ACHN (cell line): ENCODE measurements at regions not wholly inside any gene's neighbourhood (a gene's known extent, or its start where the extent isn't known, plus 50 kb on each side); places are given as distances from the start of the nearest gene placed in this dataset.
A peak's percentile ranks its signal among the peaks of the same experiment; 100 is the strongest.
"Not testable (repeated sequence)": the region's sequence is repeated elsewhere in the genome, so short reads cannot be mapped to it uniquely, and the experiment has no call there.

Source experiments
- DNase-seq: peaks from one replicate; pipeline ENCODE4 v3.0.0-alpha.2; 2015
- in situ Hi-C: cut with HindIII; loops from 2 replicates; pipeline ENCODE4 v1.10.0; 2017; ENCODE audit warnings: low sequenced_read_pairs, low pct_ligation_motif_present, low pct_unique_long_range_greater_than_20kb

DNA sequence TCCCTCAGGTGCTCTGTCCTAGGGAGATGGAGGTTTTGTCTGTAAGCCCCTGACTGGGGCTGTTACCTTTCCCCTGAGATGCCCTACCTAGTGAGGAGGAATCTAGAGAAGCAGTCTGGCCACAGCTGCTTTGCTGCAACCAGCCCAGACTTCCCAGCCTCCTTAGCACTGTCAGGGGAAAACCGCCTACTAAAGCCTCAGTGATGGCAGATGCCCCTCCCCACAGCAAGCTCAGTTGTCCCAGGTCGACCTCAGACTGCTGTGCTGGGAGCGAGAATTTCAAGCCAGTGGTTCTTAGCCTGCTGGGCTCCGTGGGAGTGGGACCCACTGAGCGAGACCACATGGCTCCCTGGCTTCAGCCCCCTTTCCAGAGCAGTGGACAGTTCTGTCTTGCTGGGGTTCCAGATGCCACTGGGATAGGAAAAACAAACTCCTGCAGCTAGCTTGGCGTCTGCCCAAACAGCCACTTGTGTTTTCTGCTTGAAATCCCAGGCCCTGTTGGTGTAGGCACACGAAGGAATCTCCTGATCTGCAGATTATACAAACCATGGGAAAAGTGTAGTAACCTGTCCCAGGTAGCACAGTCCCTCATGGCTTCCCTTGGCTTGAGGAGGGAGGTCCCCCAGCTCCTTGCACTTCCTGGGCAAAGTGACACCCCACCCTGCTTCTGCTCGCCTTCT, 146.4 kb upstream of the PROKR2 start:
- in situ Hi-C loops: no loop called here
- DNase-seq: no peak

DNA sequence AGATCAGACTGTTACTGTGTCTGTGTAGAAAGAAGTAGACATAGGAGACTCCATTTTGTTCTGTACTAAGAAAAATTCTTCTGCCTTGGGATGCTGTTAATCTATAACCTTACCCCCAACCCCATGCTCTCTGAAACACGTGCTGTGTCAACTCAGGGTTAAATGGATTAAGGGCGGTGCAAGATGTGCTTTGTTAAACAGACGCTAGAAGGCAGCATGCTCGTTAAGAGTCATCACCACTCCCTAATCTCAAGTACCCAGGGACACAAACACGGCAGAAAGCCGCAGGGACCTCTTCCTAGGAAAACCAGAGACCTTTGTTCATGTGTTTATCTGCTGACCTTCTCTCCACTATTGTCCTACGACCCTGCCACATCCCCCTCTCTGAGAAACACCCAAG, 137.0 kb upstream of the PROKR2 start:
- in situ Hi-C loops, DNase-seq: not testable (repeated sequence)

DNA sequence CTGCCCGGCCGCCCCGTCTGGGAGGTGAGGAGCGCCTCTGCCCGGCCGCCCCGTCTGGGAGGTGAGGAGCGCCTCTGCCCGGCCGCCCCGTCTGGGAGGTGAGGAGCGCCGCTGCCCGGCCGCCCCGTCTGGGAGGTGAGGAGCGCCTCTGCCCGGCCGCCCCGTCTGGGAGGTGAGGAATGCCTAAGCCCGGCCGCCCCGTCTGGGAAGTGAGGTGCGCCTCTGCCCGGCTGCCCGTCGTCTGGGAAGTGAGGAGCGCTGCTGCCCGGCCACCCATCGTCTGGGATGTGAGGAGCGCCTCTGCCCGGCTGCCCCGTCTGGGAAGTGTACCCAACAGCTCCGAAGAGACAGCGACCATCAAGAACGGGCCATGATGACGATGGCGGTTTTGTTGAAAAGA, 136.6 kb upstream of the PROKR2 start:
- DNase-seq, in situ Hi-C loops: not testable (repeated sequence)

DNA sequence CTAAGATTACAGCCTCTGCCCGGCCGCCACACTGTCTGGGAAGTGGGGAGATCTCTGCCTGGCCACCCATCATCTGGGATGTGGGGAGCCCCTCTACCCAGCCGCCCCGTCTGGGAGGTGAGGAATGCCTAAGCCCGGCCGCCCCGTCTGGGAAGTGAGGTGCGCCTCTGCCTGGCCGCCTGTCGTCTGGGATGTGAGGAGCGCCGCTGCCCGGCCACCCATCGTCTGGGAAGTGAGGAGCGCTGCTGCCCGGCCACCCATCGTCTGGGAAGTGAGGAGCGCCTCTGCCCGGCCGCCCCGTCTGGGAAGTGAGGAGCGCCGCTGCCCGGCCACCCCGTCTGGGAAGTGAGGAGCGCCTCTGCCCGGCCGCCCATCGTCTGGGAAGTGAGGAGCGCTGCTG, 135.9 kb upstream of the PROKR2 start:
- DNase-seq, in situ Hi-C loops: not testable (repeated sequence)

DNA sequence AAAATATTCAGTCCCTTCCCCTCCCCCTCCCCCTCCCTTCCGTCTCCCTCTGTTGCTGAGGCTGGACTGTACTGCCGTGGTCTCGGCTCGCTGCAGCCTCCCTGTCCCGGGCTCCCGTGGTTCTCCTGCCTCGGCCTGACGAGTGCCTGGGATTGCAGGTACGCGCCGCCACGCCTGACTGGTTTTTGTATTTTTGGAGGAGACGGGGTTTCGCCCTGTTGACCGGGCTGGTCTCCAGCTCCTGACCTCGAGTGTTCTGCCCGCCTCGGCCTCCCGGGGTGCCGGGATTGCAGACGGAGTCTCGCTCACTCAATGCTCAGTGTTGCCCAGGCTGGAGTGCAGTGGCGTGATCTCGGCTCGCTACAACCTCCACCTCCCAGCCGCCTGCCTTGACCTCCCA, 135.5 kb upstream of the PROKR2 start:
- in situ Hi-C loops, DNase-seq: not testable (repeated sequence)

DNA sequence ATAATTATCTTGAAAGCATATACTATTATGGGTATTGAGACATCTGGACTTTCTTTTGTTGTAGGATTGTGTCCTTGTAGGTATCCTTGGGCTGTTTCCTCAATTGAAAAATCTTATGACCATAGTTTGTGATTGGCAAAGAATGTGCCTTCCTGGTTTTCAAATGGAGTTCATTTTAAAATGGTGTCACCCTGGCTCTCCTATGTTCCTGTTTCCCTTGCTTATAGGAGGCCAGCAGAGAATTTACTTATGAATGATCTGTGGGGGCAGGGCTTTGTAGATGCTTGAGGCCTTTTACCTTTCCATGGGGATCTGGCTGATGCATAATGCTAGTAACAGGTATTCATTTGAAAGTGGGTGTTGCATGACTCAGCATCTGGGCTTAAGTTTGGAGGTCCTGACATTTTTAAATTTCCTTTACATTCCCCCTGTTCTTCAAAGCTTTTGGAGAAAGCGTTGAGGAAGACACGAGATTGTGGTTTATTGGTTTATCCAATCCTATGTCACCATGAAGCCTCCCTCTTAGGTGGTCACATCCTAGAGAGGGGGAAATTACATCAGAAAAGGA, 135.0 kb upstream of the PROKR2 start:
- in situ Hi-C loops: no loop called here

DNA sequence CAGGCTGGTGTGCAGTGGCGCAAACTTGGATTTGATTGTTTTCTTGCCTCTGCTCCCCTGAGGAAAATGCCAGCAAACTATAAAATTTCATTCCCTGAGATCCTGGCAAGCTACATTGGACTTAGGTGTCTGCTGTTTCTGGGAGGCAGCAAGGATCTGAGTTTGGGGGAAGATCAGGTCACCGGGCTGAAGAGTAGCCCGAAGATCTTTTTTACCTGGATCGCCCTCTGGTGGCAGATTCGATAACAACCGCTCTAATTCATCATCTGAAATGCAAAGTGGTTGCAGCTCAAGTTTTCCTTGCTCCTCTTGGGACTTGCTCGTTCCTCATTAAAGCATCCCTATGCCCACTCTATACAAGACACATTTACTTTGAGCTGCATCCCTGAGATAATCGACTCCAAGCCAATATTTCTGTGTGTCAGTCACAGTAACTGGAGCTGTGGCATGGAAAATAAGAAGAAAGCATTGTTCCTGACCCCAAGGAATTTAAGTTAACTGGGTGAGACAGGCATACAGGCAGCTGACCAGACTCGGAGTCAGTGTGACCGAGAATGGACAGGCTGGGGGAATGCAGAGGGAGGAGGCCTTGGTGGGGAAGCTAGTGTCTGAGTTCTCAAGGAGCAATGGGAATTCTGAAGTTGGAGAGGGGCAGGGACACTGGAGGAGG, 131.8 kb upstream of the PROKR2 start:
- in situ Hi-C loops: no loop called here
- peak; percentile 38 for DNase-seq

More for the DNA sequence above, 135.0 kb upstream of the PROKR2 start:
- DNase-seq: no peak

DNA sequence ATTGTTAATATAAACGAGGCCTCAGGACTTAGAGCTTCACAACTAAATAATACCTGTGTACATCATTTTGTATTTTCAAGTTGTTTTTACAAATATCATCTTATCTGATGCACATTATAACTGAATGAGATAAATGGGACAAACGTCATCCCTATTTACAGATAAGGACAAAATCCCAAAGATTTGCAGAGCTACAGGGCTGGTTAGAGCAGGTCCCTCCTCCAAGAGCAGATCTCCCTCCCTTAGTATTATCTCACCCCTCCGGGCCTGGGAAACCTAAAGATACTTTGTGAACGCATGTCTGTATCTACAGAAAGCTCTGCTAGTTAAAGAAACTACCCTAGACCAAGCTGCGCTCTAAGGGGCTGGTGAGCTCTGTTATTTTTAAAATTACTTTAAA, 130.4 kb upstream of the PROKR2 start:
- no peak for DNase-seq
- in situ Hi-C loops: no loop called here

DNA sequence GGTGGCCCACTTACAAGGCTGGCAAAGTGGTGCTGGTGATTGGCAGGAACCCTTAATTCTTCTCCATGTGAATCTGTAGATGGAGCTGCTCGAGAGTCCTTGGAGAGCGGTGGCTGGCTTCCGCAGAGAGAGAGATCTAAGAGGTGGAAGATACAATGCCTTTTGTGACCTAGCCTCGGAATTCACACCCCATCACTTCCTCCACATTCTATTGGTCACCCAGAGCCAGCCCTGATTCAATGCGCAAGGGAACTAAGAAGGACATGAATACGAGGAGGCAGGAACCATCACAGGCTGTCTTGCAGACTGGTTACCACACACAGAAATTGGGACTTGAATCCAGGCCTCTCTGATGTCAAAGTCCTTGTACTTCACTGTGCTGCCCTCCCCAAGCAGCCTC, 128.9 kb upstream of the PROKR2 start:
- in situ Hi-C loops: no loop called here
- DNase-seq: no peak

DNA sequence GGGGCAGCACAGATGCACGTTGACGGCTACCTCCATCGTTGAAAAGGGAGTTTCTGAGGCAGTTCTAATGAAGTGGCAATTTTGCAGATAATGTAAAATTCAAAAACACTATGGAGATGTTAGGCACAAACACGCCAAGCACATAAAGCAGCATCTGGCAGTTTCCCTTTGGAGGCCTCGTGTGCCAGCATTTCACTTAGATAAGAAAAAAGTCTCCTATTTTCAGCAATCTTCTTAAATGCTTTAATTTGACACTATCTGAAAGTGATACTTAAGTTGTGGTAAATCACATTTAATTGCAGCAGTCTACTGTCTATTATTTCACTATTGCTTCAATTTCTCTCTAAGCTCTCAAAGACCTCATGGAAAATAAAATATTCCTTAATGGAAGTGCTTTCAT, 125.3 kb upstream of the PROKR2 start:
- in situ Hi-C loops: no loop called here
- DNase-seq: no peak

DNA sequence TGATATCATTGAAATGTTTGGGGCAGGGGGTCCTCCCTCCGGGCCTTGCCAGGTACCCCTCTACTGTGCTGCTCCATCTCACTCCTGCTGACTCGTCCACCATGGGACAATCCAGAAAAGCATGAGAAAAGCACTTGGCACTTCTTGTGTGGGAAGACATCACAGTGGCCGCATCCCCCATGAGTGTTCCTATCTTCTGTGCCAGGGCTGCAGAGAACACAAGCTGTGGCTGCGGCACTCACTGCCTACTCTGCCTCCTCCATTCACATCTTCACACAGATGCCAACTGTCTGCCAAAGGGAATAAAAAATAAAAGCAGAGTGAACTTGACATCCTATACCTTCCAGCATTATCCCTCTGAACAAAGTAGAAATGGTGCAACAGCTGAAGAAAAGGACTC, 117.4 kb upstream of the PROKR2 start:
- DNase-seq: no peak
- in situ Hi-C loops: no loop called here

DNA sequence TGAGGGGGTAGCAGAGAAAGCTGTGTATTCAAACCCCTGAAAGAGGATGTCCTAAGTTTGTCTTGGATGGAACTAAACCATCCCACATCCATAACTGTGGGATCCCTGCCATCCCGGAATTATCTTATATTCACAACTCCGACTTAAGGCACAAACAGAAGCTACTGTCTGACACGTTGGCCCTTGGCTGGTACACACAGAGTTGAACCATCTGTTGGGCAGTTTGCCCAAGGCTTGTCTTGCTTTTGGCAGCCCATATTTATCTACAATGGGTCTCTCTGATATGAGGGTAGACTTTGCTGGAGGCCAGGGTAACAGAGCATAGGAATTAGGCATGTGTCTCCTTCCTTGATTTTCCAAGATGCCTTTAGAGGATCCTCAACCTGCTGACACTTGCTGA, 116.6 kb upstream of the PROKR2 start:
- in situ Hi-C loops: no loop called here
- no peak for DNase-seq

DNA sequence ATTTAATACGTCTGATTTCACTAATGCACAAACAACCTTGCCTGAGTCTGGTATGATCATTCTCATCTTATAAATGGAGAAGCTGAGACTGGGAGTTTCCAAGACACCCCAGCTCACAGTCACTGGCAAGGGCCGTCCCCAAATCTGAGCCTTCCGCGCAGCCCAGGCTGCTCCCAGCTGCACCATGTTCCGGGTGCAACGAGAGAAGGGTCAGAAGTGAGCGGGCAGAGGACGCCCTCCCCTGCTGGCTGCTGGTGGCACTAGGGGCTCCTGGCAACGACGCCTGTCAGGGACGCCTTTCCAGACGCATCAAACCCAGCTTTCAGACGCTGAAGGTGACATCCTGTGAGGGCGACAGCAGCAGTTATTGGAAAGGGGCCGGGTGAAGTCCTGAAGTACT, 115.3 kb upstream of the PROKR2 start:
- no peak for DNase-seq
- in situ Hi-C loops: no loop called here

DNA sequence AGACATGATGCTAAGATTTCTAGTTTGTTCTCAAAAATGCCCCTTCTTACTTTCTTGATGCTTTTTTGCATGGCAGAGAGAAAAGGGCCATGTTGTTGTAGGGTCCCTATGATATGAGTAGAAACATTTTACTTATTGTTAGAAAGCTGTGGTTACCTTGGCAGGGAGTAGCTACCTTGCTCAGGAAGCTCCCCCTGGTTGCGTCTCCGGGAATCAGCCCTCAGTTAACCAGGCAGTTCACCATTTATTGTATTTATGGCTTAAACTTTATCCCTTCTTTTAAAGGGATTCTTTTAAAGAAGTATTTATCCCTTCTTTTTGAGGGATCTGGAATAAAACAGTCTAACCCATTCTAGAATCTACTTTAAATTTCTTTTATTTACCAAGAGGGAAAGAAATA, 113.9 kb upstream of the PROKR2 start:
- in situ Hi-C loops: no loop called here
- DNase-seq: no peak

DNA sequence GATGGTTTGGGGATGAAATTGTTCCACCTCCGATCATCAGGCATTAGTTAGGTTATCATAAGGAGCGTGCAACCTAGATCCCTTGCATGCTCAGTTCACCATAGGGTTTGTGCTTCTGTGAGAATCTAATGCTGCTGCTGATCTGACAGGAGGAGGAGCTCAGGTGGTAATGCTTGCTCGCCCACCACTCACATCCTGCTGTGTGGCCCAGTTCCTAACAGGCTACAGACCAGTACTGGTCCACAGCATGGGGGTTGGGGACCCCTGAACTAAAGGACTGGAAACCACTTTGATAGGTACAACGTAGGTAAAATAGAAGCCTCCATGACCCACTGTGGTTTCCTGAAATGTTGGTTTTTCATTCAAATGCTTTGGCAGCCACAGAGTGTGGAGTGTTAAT, 109.3 kb upstream of the PROKR2 start:
- in situ Hi-C loops: no loop called here
- no peak for DNase-seq

DNA sequence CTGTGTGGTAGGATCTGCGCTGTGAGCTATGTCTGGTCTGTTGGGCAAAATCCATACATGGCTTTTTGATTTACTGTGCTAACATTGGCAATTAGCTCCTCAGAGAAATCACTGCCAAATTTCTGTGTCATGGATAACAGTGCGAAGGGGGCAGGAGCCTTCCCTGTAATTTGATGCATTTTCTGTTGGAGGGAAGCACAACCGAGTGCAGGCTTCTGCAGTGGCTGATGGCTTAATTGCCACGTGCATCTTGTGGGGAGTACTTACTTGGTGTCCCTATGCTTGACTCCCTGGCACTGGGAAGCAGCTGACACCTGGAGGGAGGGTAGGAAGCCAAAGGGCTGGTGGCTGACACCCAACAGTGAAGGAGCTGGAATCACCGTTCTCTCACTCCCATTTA, 99.3 kb upstream of the PROKR2 start:
- DNase-seq: no peak

DNA sequence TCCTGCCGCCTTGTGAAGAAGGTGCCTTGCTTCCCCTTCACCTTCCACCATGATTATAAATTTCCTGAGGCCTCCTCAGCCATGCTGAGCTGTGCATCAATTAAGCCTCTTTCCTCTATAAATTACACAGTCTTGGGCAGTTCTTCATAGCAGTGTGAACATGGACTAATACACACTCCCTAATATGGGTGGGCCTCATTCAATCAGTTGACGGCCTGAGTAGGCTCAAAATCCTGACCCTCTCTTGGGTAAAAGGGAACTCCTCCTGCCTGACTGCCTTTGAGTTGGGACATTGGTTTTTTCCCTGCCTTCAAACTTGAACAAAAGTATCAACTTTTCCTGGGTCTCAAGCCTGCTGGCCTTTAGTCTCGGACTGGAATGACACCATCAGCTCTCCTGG, 96.6 kb upstream of the PROKR2 start:
- in situ Hi-C loops: no loop called here
- no peak for DNase-seq

More for the DNA sequence above, 99.3 kb upstream of the PROKR2 start:
- in situ Hi-C loops: no loop called here

DNA sequence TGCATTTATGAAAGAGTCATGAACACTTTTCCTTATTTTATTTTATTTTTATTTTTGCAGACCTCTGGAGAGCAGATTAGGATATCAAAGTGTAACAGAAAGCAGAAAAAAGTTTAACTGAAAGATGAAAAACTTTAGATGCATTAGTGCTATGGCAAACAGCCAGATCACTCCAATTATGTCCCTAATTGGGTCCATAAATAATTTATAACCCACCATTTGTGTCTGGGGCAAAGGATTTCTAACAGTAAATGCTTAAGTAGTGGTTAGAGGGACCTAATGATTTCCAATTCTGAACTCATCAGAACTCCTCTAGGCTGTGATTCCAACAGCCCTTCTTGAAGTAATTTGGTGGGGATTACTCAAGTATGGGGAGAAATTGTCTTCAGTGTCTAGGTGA, 93.7 kb upstream of the PROKR2 start:
- in situ Hi-C loops: no loop called here

DNA sequence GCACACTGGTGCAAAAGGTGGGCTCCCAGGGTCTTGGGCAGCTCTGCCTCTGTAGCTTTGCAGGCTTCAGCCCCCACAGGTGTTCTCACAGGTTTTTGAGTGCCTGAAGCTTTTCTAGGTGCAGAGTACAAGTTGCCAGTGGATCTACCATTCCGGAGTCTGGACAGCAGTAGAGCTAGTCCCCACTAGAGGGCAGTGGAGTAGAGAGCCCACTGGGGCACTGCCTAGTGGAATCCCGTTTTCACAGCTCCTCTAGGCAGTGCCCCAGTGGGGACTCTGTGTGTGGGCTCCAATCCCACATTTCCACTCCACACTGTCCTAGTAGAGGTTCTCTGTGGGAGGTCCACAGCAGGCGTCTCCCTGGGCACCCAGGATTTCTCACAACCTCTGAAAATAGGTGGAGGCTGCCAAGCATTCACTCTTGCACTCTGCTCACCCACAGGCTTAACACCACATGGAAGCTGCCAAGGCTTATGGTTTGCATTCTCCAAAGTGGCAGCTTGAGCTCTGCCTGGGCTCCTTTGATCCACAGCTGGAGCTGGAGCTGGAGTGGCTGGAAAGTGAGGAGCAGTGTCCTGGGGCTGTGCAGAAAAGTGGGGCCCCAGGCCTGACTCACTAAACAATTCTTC, 86.3 kb upstream of the PROKR2 start:
- in situ Hi-C loops: no loop called here
- peak; percentile 42 for DNase-seq

More for the DNA sequence above, 93.7 kb upstream of the PROKR2 start:
- DNase-seq: no peak
